CD14-positive monocyte (primary cell): ENCODE measurements at regions not wholly inside any gene's neighbourhood (a gene's known extent, or its start where the extent isn't known, plus 50 kb on each side); places are given as distances from the start of the nearest gene placed in this dataset.

Experiments used
- DNase-seq, 3 donors: peaks; one replicate each; pipeline ENCODE4 v3.0.0-alpha.2; 2011 to 2022
- H2AFZ ChIP-seq: 2 replicates; pipeline ENCODE4 v1.6.0; 2012; ENCODE audit warnings: mild to moderate bottlenecking, low read depth, low read length, inconsistent platforms; ENCODE audit not compliant: insufficient read depth, poor library complexity, severe bottlenecking
- H3K27ac ChIP-seq, 2 donors: 1 replicate in 1 of 2; 2 replicates in 1 of 2; pipeline ENCODE4 v1.5.1; 2012 to 2013; ENCODE audit warnings: low read length in 2 of 2, control low read depth in 1 of 2, inconsistent platforms in 1 of 2, low read depth in 1 of 2, mild to moderate bottlenecking in 1 of 2
- H3K27me3 ChIP-seq, 2 donors: one replicate each; pipeline versions ENCODE4 v1.6.0 to v1.6.1; 2011 to 2013; ENCODE audit warnings: low read length in 2 of 2; ENCODE audit not compliant: control insufficient read depth in 2 of 2, insufficient read depth in 2 of 2
- H3K36me3 ChIP-seq, 2 donors: replicated peaks in 1 of 2; 1 replicate in 1 of 2; 2 replicates in 1 of 2; pipeline versions ENCODE4 v1.5.1 to v1.6.1; 2012 to 2013; ENCODE audit warnings: low read length in 2 of 2, control low read depth in 1 of 2, inconsistent platforms in 1 of 2, mild to moderate bottlenecking in 1 of 2; ENCODE audit not compliant: insufficient read depth in 2 of 2, control insufficient read depth in 1 of 2
- H3K4me1 ChIP-seq, 2 donors: 1 replicate in 1 of 2; 2 replicates in 1 of 2; pipeline versions ENCODE4 v1.5.1 to v1.6.1; 2012 to 2013; ENCODE audit warnings: low read length in 2 of 2, control low read depth in 1 of 2, inconsistent platforms in 1 of 2, mild to moderate bottlenecking in 1 of 2, moderate library complexity in 1 of 2; ENCODE audit not compliant: insufficient read depth in 2 of 2, control insufficient read depth in 1 of 2
- H3K4me2 ChIP-seq: replicated peaks from 2 replicates; pipeline ENCODE3; 2012; ENCODE audit warnings: low read length, moderate library complexity, mild to moderate bottlenecking; ENCODE audit not compliant: poor library complexity, severe bottlenecking; ENCODE audit errors: extremely low read depth
- H3K4me3 ChIP-seq, 3 experiments: fragments of 200-600 bp in 1 of 3; sonication (generic) in 1 of 3; replicated peaks in 1 of 3; 1 replicate in 2 of 3; 2 replicates in 1 of 3; pipeline ENCODE4 v1.5.1; 2011 to 2013; ENCODE audit warnings: low read length in 3 of 3, mild to moderate bottlenecking in 3 of 3, control low read depth in 2 of 3, low read depth in 2 of 3, inconsistent platforms in 1 of 3, moderate library complexity in 1 of 3
- H3K79me2 ChIP-seq: 2 replicates; pipeline ENCODE4 v1.6.0; 2012; ENCODE audit warnings: mild to moderate bottlenecking, control low read depth, inconsistent platforms, low read length, moderate library complexity; ENCODE audit not compliant: insufficient read depth
- H3K9ac ChIP-seq: 2 replicates; pipeline ENCODE4 v1.6.0; 2017; ENCODE audit warnings: low read length, mild to moderate bottlenecking; ENCODE audit not compliant: insufficient read depth, poor library complexity, severe bottlenecking
- H3K9me3 ChIP-seq, 2 donors: replicated peaks in 1 of 2; 1 replicate in 1 of 2; 2 replicates in 1 of 2; pipeline versions ENCODE4 v1.5.1 to v1.6.1; 2012 to 2013; ENCODE audit warnings: low read length in 2 of 2, control low read depth in 1 of 2; ENCODE audit not compliant: control insufficient read depth in 1 of 2, insufficient read depth in 1 of 2
- H4K20me1 ChIP-seq: 2 replicates; pipeline ENCODE4 v1.6.0; 2012; ENCODE audit warnings: mild to moderate bottlenecking, low read length, control low read depth, moderate library complexity; ENCODE audit not compliant: insufficient read depth
- H3K27ac Mint-ChIP-seq, 7 donors: one replicate each; pipeline ENCODE4 v1.8.0; 2020; ENCODE audit warnings: mild to moderate bottlenecking in 7 of 7, mixed read lengths in 7 of 7, moderate library complexity in 6 of 7, inconsistent platforms in 2 of 7
- H3K27me3 Mint-ChIP-seq, 3 donors: one replicate each; pipeline ENCODE4 v1.8.0; 2021 to 2022; ENCODE audit warnings: low read depth in 3 of 3, mild to moderate bottlenecking in 3 of 3, mixed read lengths in 3 of 3, moderate library complexity in 3 of 3, inconsistent platforms in 1 of 3
- H3K36me3 Mint-ChIP-seq, 2 donors: one replicate each; pipeline ENCODE4 v1.8.0; 2020; ENCODE audit warnings: mixed read lengths in 2 of 2, inconsistent platforms in 1 of 2, mild to moderate bottlenecking in 1 of 2
- H3K4me1 Mint-ChIP-seq: one replicate; pipeline ENCODE4 v1.8.0; 2020; ENCODE audit warnings: mild to moderate bottlenecking, mixed read lengths
- H3K4me3 Mint-ChIP-seq, 2 donors: one replicate each; pipeline ENCODE4 v1.8.0; 2020; ENCODE audit warnings: mild to moderate bottlenecking in 2 of 2, mixed read lengths in 2 of 2, moderate library complexity in 1 of 2
- H3K9me3 Mint-ChIP-seq, 7 donors: one replicate each; pipeline ENCODE4 v1.8.0; 2020 to 2022; ENCODE audit warnings: mixed read lengths in 7 of 7, mild to moderate bottlenecking in 6 of 7, moderate library complexity in 6 of 7, inconsistent platforms in 2 of 7
- CTCF ChIP-seq: fragments of 200-600 bp; IDR thresholded peaks from one replicate; pipeline ENCODE4 v1.8.0; 2022; ENCODE audit warnings: antibody characterized with exemption, mild to moderate bottlenecking
- WGBS: methylation state at CpG from one replicate; pipeline ENCODE4 v1.1.5; 2013; ENCODE audit warnings: missing lambda C conversion rate; ENCODE audit not compliant: insufficient coverage; 5-methylcytosine and 5-hydroxymethylcytosine counted together
- intact Hi-C, 2 donors: fragments of 100-400 bp; cut with micrococcal nuclease; formaldehyde crosslinking; loops; one replicate each; pipeline versions ENCODE4 v1.15.0 to v1.15.1; 2023

GRCh38 chr17:68695659-68696058 is 94.5 kb upstream of the FAM20A start:
- Histone ChIP-seq H3K27me3 (no peaks in the 10 kb centered on the region), H3K9ac (no peak overlapping the region), H3K79me2 (no peaks in the 10 kb centered on the region), H2AFZ (no peak overlapping the region), H3K4me3 (no peak overlapping the region), H3K9me3 (no peaks in the 10 kb centered on the region), H4K20me1 (no peaks in the 10 kb centered on the region), H3K4me2 (no peak overlapping the region), H3K27ac (no peak overlapping the region), H3K36me3 (no peaks in the 10 kb centered on the region), H3K4me1 (peaks cover 13 to 15% of the 10 kb centered on the region in 2 donors)
- no peak overlapping the region for H3K27ac Mint-ChIP-seq
- peaks cover 0 to 1% (median 0%) of the 10 kb centered on the region in 7 donors for H3K9me3 Mint-ChIP-seq
- H3K27me3 Mint-ChIP-seq, result peaks cover 0 to 3% (median 0%) of the 10 kb centered on the region in 3 donors
- WGBS, result 94% methylated on average over 2 of the region's 2 CpGs
- no peak for TF ChIP-seq CTCF
- intact Hi-C loops, result no loop called here
- peaks cover 15% of the 10 kb centered on the region for H3K4me1 Mint-ChIP-seq
- DNase-seq, result no peak
- H3K4me3 Mint-ChIP-seq, result no peak overlapping the region
- H3K36me3 Mint-ChIP-seq, result no peaks in the 10 kb centered on the region

GRCh38 chr17:68694791-68695485 is 93.8 kb upstream of the FAM20A start:
- Mint-ChIP-seq H3K4me3 (no peak overlapping the region), H3K36me3 (no peaks in the 10 kb centered on the region), H3K27ac (no peak overlapping the region), H3K4me1 (peaks cover 15% of the 10 kb centered on the region), H3K9me3 (peaks cover 0 to 1% (median 0%) of the 10 kb centered on the region in 7 donors), H3K27me3 (peaks cover 0 to 3% (median 0%) of the 10 kb centered on the region in 3 donors)
- H3K4me1 ChIP-seq, result peaks cover 13 to 15% of the 10 kb centered on the region in 2 donors
- WGBS, result 83% methylated on average over 4 of the region's 6 CpGs
- intact Hi-C loops, result no loop called here
- H3K27ac ChIP-seq, result no peak overlapping the region
- H3K4me2 ChIP-seq, result no peak overlapping the region
- no peak overlapping the region for H2AFZ ChIP-seq
- DNase-seq, result no peak
- no peak overlapping the region for H3K4me3 ChIP-seq
- no peaks in the 10 kb centered on the region for H3K36me3 ChIP-seq
- H3K79me2 ChIP-seq, result no peaks in the 10 kb centered on the region
- no peak for TF ChIP-seq CTCF
- H3K9me3 ChIP-seq, result no peaks in the 10 kb centered on the region
- H3K27me3 ChIP-seq, result no peaks in the 10 kb centered on the region
- H3K9ac ChIP-seq, result no peak overlapping the region
- H4K20me1 ChIP-seq, result no peaks in the 10 kb centered on the region
